ENCODE measurements at regions not wholly inside any gene's neighbourhood (a gene's known extent, or its start where the extent isn't known, plus 50 kb on each side); places are given as distances from the start of the nearest gene placed in this dataset.

GRCh38 chr6:23245572-23245971, 676.2 kb downstream of the HDGFL1 start:
- no peak for DNase-seq (ENCODE audit: low spot score)

GRCh38 chr6:23246896-23247295, 677.5 kb downstream of the HDGFL1 start:
- no peak for DNase-seq (ENCODE audit: low spot score)

GRCh38 chr6:23250556-23250955, 681.2 kb downstream of the HDGFL1 start:
- no peak for DNase-seq (ENCODE audit: low spot score)

- no peak for DNase-seq (ENCODE audit: low spot score)
Measured at GRCh38 chr6:23262864-23263263, 693.5 kb downstream of the HDGFL1 start.

GRCh38 chr6:23265270-23265669, 695.9 kb downstream of the HDGFL1 start:
- DNase-seq (ENCODE audit: low spot score) = no peak

- no peak for DNase-seq (ENCODE audit: low spot score)
Measured at GRCh38 chr6:23266536-23266935, 697.2 kb downstream of the HDGFL1 start.

- no peak for DNase-seq (ENCODE audit: low spot score)
Measured at GRCh38 chr6:23267651-23268050, 698.3 kb downstream of the HDGFL1 start.

- DNase-seq (ENCODE audit: low spot score) = no peak
Measured at GRCh38 chr6:23268348-23268747, 699.0 kb downstream of the HDGFL1 start.

GRCh38 chr6:23269436-23269835, 700.1 kb downstream of the HDGFL1 start:
- no peak for DNase-seq (ENCODE audit: low spot score)

GRCh38 chr6:23272536-23272935, 703.2 kb downstream of the HDGFL1 start:
- no peak for DNase-seq (ENCODE audit: low spot score)

- DNase-seq (ENCODE audit: low spot score) = no peak
Measured at GRCh38 chr6:23277521-23278179, 708.3 kb downstream of the HDGFL1 start.

GRCh38 chr6:23278180-23278532, 708.8 kb downstream of the HDGFL1 start:
- no peak for DNase-seq (ENCODE audit: low spot score)

- DNase-seq (ENCODE audit: low spot score) = no peak
Measured at GRCh38 chr6:23280437-23280836, 711.1 kb downstream of the HDGFL1 start.

- DNase-seq (ENCODE audit: low spot score) = no peak
Measured at GRCh38 chr6:23282252-23283021, 713.1 kb downstream of the HDGFL1 start.

- no peak for DNase-seq (ENCODE audit: low spot score)
Measured at GRCh38 chr6:23293653-23294052, 724.3 kb downstream of the HDGFL1 start.

- DNase-seq (ENCODE audit: low spot score) = no peak
Measured at GRCh38 chr6:23301556-23301955, 732.2 kb downstream of the HDGFL1 start.

GRCh38 chr6:23302514-23302913, 733.1 kb downstream of the HDGFL1 start:
- peak; percentile 53 for DNase-seq (ENCODE audit: low spot score)

GRCh38 chr6:23305325-23305943, 736.1 kb downstream of the HDGFL1 start:
- no peak for DNase-seq (ENCODE audit: low spot score)

GRCh38 chr6:23306251-23306950, 737.0 kb downstream of the HDGFL1 start:
- DNase-seq (ENCODE audit: low spot score) = no peak

- no peak for DNase-seq (ENCODE audit: low spot score)
Measured at GRCh38 chr6:23307516-23307915, 738.1 kb downstream of the HDGFL1 start.

GRCh38 chr6:23308166-23308565, 738.8 kb downstream of the HDGFL1 start:
- no peak for DNase-seq (ENCODE audit: low spot score)

- DNase-seq (ENCODE audit: low spot score) = no peak
Measured at GRCh38 chr6:23311211-23311610, 741.8 kb downstream of the HDGFL1 start.

- peak; percentile 35 for DNase-seq (ENCODE audit: low spot score)
Measured at GRCh38 chr6:23316131-23316530, 746.8 kb downstream of the HDGFL1 start.

Data from kidney capillary endothelial cell (primary cell).